PC-9 (cell line): ENCODE measurements at regions not wholly inside any gene's neighbourhood (a gene's known extent, or its start where the extent isn't known, plus 50 kb on each side); places are given as distances from the start of the nearest gene placed in this dataset.

Experiments used
- BruUV-seq: library from RNA; stranded (reverse); fragments of 400-500 nt; replicated peaks from 2 replicates; lab custom pipeline; 2021; lab: Mats Ljungman, UMichigan
- CTCF ChIA-PET: fragments of 300-600 bp; sonication (Branson Sonifier 250); formaldehyde crosslinking; loops from one replicate; lab custom pipeline; 2022; ENCODE audit warnings: antibody characterized with exemption; lab: Charles Lee
- POLR2A ChIA-PET: fragments of 300-600 bp; sonication (Branson Sonifier 250); formaldehyde crosslinking; loops from one replicate; lab custom pipeline; 2022; ENCODE audit warnings: antibody characterized with exemption; ENCODE audit not compliant: unreplicated experiment; lab: Charles Lee
- DNase-seq, 2 experiments: peaks; one replicate each; pipeline versions ENCODE4 v3.0.0 to v3.0.0-alpha.2; 2015 to 2022; ENCODE audit warnings: mixed read lengths in 1 of 2
- H2AFZ ChIP-seq: fragments of 200-600 bp; sonication (generic); 2 replicates; pipeline ENCODE4 v1.8.1; 2017; ENCODE audit warnings: antibody characterized with exemption
- H3F3A ChIP-seq: fragments of 200-600 bp; sonication (generic); 2 replicates; pipeline ENCODE4 v1.8.1; 2017; ENCODE audit warnings: antibody characterized with exemption, mild to moderate bottlenecking, low read depth; ENCODE audit not compliant: insufficient read depth
- H3K27ac ChIP-seq: fragments of 200-600 bp; sonication (generic); 2 replicates; pipeline ENCODE4 v1.6.1; 2016; ENCODE audit warnings: mixed run types
- H3K27me3 ChIP-seq: fragments of 200-600 bp; sonication (generic); 2 replicates; pipeline ENCODE4 v1.6.1; 2016; ENCODE audit warnings: low read depth, mixed run types; ENCODE audit not compliant: insufficient read depth
- H3K36me3 ChIP-seq: fragments of 200-600 bp; sonication (generic); 2 replicates; pipeline ENCODE4 v1.6.1; 2016; ENCODE audit warnings: low read depth, mixed run types
- H3K4me1 ChIP-seq: fragments of 200-600 bp; sonication (generic); replicated peaks from 2 replicates; pipeline ENCODE4 v1.6.1; 2016; ENCODE audit warnings: mixed run types; ENCODE audit not compliant: insufficient read depth
- H3K4me2 ChIP-seq: fragments of 200-600 bp; sonication (generic); 2 replicates; pipeline ENCODE4 v1.6.1; 2017; ENCODE audit warnings: mixed run types
- H3K4me3 ChIP-seq: fragments of 200-600 bp; sonication (generic); 2 replicates; pipeline ENCODE4 v1.6.1; 2016; ENCODE audit warnings: mixed run types
- H3K79me2 ChIP-seq: fragments of 200-600 bp; sonication (generic); 2 replicates; pipeline ENCODE4 v1.6.1; 2017; ENCODE audit warnings: low read depth, mixed run types
- H3K9me2 ChIP-seq: fragments of 200-600 bp; sonication (generic); 2 replicates; pipeline ENCODE4 v1.8.1; 2017; ENCODE audit warnings: mild to moderate bottlenecking; ENCODE audit not compliant: insufficient read depth
- H3K9me3 ChIP-seq: fragments of 200-600 bp; sonication (generic); 2 replicates; pipeline ENCODE4 v1.8.1; 2016; ENCODE audit warnings: low read depth; ENCODE audit not compliant: insufficient read depth
- H4K20me1 ChIP-seq: fragments of 200-600 bp; sonication (generic); 2 replicates; pipeline ENCODE4 v1.8.1; 2017; ENCODE audit not compliant: insufficient read depth
- CTCF ChIP-seq: fragments of 200-600 bp; sonication (generic); conservative IDR thresholded peaks from 2 replicates; pipeline ENCODE4 v1.6.1; 2017; ENCODE audit warnings: mixed run types, antibody characterized with exemption, mild to moderate bottlenecking, moderate library complexity
- EZH2 ChIP-seq: fragments of 200-600 bp; sonication (generic); IDR thresholded peaks from 2 replicates; pipeline ENCODE4 v1.8.0; 2017; ENCODE audit warnings: antibody characterized with exemption, low read depth
- intact Hi-C: fragments of 100-400 bp; cut with micrococcal nuclease; formaldehyde crosslinking; loops from one replicate; pipeline ENCODE4 v1.10.0; 2022; ENCODE audit not compliant: unreplicated experiment

GRCh38 chr4:176014583-176015108 lies 51.0 kb upstream of the WDR17 start:
- POLR2A ChIA-PET = no interaction called here
- BruUV-seq = no TSS peak

More at GRCh38 chr4:176014583-176015108, 51.0 kb upstream of the WDR17 start:
- no peaks in the 10 kb centered on the region for H3K36me3 ChIP-seq
- intact Hi-C loops = no loop called here
- H3K79me2 ChIP-seq = no peaks in the 10 kb centered on the region
- DNase-seq = no peak
- H3K4me3 ChIP-seq = no peak overlapping the region
- no peak overlapping the region for H3K27ac ChIP-seq
- H3K4me2 ChIP-seq = no peak overlapping the region
- CTCF ChIA-PET = no interaction called here
- no peaks in the 10 kb centered on the region for H3F3A ChIP-seq
- no peaks in the 10 kb centered on the region for H4K20me1 ChIP-seq
- no peak overlapping the region for H2AFZ ChIP-seq
- H3K27me3 ChIP-seq = no peaks in the 10 kb centered on the region
- no peaks in the 10 kb centered on the region for H3K9me3 ChIP-seq
- TF ChIP-seq EZH2 (no peak), CTCF (no peak)
- H3K4me1 ChIP-seq = no peaks in the 10 kb centered on the region
- no peaks in the 10 kb centered on the region for H3K9me2 ChIP-seq
